Body of pancreas (tissue), 4 donors: ENCODE measurements at regions not wholly inside any gene's neighbourhood (a gene's known extent, or its start where the extent isn't known, plus 50 kb on each side); places are given as distances from the start of the nearest gene placed in this dataset.
"Not testable (repeated sequence)": the region's sequence is repeated elsewhere in the genome, so short reads cannot be mapped to it uniquely, and the experiment has no call there.

Source experiments
- ATAC-seq: fragments of 150-250 bp; one replicate; pipeline ENCODE4 v1.9.1; 2016
- DNase-seq, 4 donors: peaks; one replicate each; pipeline ENCODE4 v3.0.0-alpha.2; 2019
- H3K27ac ChIP-seq, 4 donors: fragments of 200-600 bp; sonication (generic); 1 replicate in 3 of 4; 2 replicates in 1 of 4; pipeline versions ENCODE4 v1.5.1 to v1.6.1; 2016 to 2019; ENCODE audit warnings: mild to moderate bottlenecking in 1 of 4, mixed read lengths in 1 of 4, moderate library complexity in 1 of 4
- H3K27me3 ChIP-seq, 2 donors: fragments of 200-600 bp; sonication (generic); one replicate each; pipeline ENCODE4 v1.6.0; 2016; ENCODE audit warnings: mild to moderate bottlenecking in 1 of 2
- H3K36me3 ChIP-seq, 2 donors: fragments of 200-600 bp; sonication (generic); replicated peaks in 1 of 2; 2 replicates each; pipeline ENCODE4 v1.5.1; 2016; ENCODE audit warnings: low read depth in 2 of 2; ENCODE audit not compliant: insufficient read depth in 1 of 2
- H3K4me1 ChIP-seq: fragments of 200-600 bp; sonication (generic); one replicate; pipeline ENCODE4 v1.6.0; 2016
- H3K4me3 ChIP-seq, 2 donors: fragments of 200-600 bp; sonication (generic); 1 replicate in 1 of 2; 2 replicates in 1 of 2; pipeline ENCODE4 v1.5.1; 2016 to 2019
- H3K9me3 ChIP-seq, 3 donors: fragments of 200-600 bp; sonication (generic); 1 replicate in 2 of 3; 2 replicates in 1 of 3; pipeline ENCODE4 v1.5.1; 2016
- CTCF ChIP-seq, 7 experiments: fragments of 450-650 bp in 4 of 7; fragments of 200-600 bp in 3 of 7; sonication (generic) in 3 of 7; IDR thresholded peaks; one replicate each; pipeline ENCODE4 v1.5.1; 2016 to 2019; ENCODE audit warnings: antibody characterized with exemption in 7 of 7
- POLR2A ChIP-seq, 3 donors: fragments of 450-650 bp; IDR thresholded peaks; one replicate each; pipeline ENCODE4 v1.6.1; 2016; ENCODE audit warnings: antibody characterized with exemption in 3 of 3, mild to moderate bottlenecking in 2 of 3
- WGBS, 2 donors: methylation state at CpG; one replicate each; pipeline ENCODE4 v1.1.5; 2017; 5-methylcytosine and 5-hydroxymethylcytosine counted together
- intact Hi-C: fragments of 100-400 bp; cut with DNase I; formaldehyde crosslinking; loops from one replicate; pipeline ENCODE4 v1.15.1; 2023

DNA sequence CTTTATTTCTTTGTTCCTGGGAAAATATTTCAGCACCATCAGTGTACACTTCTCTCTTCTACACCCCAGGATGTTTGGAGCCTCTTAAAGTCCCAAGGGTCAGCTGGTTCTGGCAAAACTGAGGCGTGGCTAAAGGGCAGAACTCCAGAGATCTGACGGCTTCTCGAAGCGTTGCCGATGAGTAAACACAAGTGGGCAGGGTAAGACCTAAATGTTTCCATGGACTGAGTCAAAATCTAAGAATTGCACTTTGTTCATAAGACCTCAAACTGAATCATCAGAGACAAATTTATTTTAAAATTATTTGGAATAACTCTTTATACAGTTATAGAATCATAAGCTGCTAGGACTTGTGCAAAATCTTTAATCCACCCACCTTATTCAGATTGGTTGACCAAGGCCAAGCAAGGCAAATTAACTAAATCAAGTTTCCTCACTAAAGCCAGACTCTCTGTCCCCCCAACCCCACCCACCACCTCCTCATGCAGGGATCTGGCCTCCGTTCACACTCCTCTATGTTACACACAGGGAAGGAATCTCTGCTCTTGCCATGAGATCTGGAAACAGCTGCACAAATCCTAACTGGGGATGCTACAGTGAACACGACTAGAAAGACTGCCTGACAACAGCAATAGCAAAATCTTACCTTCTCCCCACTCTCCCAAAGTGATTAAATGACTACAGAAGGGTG is 342.6 kb upstream of the KLHL29 start:
- Histone ChIP-seq H3K4me3 (no peak overlapping the region), H3K36me3 (no peaks in the 10 kb centered on the region), H3K4me1 (no peaks in the 10 kb centered on the region), H3K9me3 (no peaks in the 10 kb centered on the region), H3K27ac (no peak overlapping the region), H3K27me3 (no peaks in the 10 kb centered on the region)
- intact Hi-C loops, result no loop called here
- DNase-seq (peak in 2 of 4 donors; percentile 6 to 26), ATAC-seq (no peak)
- 35 to 42% methylated on average over 7 of the region's 7 CpGs for WGBS, 2 donors
- no peak for TF ChIP-seq CTCF (IDR thresholded peaks at IDR 0.05)
- no peak for TF ChIP-seq POLR2A (IDR thresholded peaks at IDR 0.05)

DNA sequence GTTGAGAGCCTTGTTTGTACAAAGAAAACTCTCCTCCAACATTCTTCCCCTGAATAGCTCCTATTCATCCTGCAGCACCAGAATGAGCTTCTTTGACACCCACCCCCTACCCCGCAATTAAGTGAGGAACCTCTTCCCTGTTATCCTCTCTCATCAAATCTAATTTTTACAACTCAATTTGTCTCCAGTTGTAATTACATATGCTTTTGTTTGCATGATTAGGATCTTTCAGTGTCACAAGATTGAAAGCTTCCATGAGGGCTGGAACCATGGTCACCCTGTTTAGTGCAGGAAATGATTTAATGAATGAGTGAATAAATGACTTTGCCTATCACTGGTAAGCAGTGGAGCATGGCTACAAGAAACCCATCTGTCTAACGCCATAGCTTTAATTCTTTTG is 334.6 kb upstream of the KLHL29 start:
- Histone ChIP-seq H3K27ac (no peak overlapping the region), H3K27me3 (no peaks in the 10 kb centered on the region), H3K36me3 (no peaks in the 10 kb centered on the region), H3K4me1 (no peaks in the 10 kb centered on the region), H3K9me3 (no peaks in the 10 kb centered on the region), H3K4me3 (no peak overlapping the region)
- DNase-seq (no peak), ATAC-seq (no peak)
- no peak for TF ChIP-seq CTCF (IDR thresholded peaks at IDR 0.05)
- no peak for TF ChIP-seq POLR2A (IDR thresholded peaks at IDR 0.05)
- intact Hi-C loops, result no loop called here
- 61 to 65% methylated on average over 2 of the region's 2 CpGs for WGBS, 2 donors

GRCh38 chr2:23053601-23054000 is 331.4 kb upstream of the KLHL29 start:
- no peak for DNase-seq
- H3K27me3 ChIP-seq, result no peaks in the 10 kb centered on the region
- no peaks in the 10 kb centered on the region for H3K36me3 ChIP-seq
- no peak overlapping the region for H3K4me3 ChIP-seq
- no peak overlapping the region for H3K27ac ChIP-seq
- H3K4me1 ChIP-seq, result no peaks in the 10 kb centered on the region
- TF ChIP-seq CTCF (IDR thresholded peaks at IDR 0.05) (no peak), POLR2A (IDR thresholded peaks at IDR 0.05) (no peak)
- H3K9me3 ChIP-seq, result no peaks in the 10 kb centered on the region
- intact Hi-C loops, result no loop called here
- WGBS, 2 donors, result 82 to 89% methylated on average over 2 of the region's 2 CpGs
- ATAC-seq, result no peak

DNA sequence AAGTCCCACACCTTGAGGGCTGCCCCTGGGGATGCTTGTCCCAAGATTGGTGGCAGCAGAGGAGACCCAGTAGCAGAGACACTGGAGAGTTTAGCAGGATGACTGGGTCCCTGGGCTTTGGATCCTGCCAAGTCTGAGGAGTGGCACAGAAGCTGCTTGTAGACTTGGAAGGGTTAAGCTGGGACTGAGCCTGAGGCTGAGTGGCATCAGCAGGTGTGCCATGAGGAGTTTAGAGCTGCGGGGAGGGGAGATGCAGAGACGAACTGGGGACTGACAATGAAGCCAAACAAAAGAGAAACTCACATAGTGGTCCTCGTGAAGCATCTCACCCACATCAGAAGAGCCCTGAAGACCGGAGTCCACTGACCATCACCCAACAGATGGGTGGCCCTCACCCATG is 329.7 kb upstream of the KLHL29 start:
- H3K27me3 ChIP-seq, result no peaks in the 10 kb centered on the region
- no peaks in the 10 kb centered on the region for H3K36me3 ChIP-seq
- no peaks in the 10 kb centered on the region for H3K4me1 ChIP-seq
- 46 to 64% methylated on average over 4 of the region's 4 CpGs for WGBS, 2 donors
- H3K27ac ChIP-seq, result no peak overlapping the region
- DNase-seq (no peak), ATAC-seq (no peak)
- H3K4me3 ChIP-seq, result no peak overlapping the region
- no peaks in the 10 kb centered on the region for H3K9me3 ChIP-seq
- TF ChIP-seq POLR2A (IDR thresholded peaks at IDR 0.05), result no peak
- TF ChIP-seq CTCF (IDR thresholded peaks at IDR 0.05), result no peak
- intact Hi-C loops, result no loop called here

DNA sequence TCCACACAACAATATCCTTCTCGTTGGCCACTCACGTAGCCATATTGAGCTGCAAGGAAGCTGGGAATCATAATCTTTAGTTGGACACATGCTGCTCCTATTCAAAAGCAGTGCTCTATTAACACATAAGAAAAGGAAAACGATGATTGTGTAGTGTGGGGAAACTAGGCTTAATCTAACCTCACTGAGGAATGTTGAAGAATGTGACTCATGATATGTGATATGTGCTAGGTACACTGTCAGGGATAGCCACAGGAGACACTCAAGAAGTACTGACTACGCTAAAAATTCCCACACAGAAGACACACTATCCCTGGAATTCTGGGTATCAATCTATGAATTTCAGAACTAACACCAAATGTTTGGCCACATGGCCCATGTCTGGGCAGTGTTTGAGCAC is 328.1 kb upstream of the KLHL29 start:
- DNase-seq, H3K9me3 ChIP-seq, H3K36me3 ChIP-seq, H3K27me3 ChIP-seq, ATAC-seq, intact Hi-C loops, H3K27ac ChIP-seq, H3K4me3 ChIP-seq, H3K4me1 ChIP-seq: not testable (repeated sequence)
- WGBS, 2 donors, result 66 to 76% methylated on average over 4 of the region's 4 CpGs
